ENCODE measurements at regions not wholly inside any gene's neighbourhood (a gene's known extent, or its start where the extent isn't known, plus 50 kb on each side); places are given as distances from the start of the nearest gene placed in this dataset.

- no peak for DNase-seq (ENCODE audit: low read depth in 2 of 2)
Measured at GRCh38 chr17:6325051-6325450, 109.9 kb downstream of the AIPL1 start.

GRCh38 chr17:6323626-6324356 lies 111.1 kb downstream of the AIPL1 start:
- no peak for DNase-seq (ENCODE audit: low read depth in 2 of 2)

DNA sequence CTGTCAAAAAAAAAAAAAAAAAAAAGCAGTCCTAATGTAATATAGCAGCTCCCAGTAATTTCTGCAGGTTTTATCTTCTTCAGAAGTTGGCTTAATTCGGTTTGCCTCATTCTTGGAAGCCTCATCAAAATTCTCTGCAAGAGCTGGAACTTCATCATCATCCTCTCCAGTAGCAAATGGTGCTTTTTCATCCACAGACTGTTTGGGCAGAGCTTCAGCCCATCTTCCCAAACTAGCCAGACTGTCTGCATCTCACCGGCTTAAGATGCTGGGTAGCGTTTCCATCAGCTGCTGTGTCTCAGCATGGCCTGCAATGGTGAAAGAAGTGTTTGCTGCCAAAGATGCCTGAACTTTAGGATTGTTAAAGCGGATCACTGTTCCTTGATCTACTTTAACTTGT lies 112.6 kb downstream of the AIPL1 start:
- DNase-seq (ENCODE audit: low read depth in 2 of 2), result no peak

DNA sequence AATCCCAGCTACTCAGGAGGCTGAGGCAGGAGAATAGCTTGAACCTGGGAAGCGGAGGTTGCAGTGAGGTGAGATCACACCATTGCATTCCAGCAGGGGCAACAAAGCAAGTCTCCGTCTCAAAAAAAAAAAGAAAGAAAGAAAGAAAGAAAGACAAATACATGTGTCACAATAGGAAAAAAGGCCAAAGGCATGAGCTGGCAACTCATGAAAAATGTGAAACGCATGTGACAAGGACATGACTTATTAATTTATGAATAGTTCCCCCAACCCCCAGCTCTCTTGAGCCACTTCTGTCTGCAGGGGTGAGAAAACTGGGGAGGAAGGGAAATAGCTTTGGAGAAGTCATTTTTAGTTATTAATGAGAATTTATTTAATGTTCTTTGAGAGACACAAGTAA lies 120.6 kb downstream of the AIPL1 start:
- DNase-seq (ENCODE audit: low read depth in 2 of 2), result no peak

DNA sequence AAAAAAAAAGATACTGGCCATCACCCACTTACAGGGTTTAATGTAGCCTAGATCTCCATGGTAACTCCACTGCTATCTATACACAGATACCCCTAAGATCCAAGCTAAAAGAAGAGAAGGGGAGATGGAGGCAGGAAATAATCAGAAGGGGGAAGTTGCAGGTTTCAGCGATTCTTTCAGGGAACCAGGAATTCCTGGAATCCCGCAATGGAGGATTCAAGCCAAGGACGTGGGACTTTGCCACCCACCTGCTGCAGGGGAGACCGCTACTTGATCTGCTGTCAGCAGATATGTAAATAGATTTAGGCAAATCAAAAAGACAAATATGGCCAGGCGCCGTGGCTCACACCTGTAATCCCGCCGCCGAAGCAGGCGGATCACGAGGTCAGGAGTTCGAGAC lies 121.1 kb downstream of the AIPL1 start:
- no peak for DNase-seq (ENCODE audit: low read depth in 2 of 2)

GRCh38 chr17:6306820-6307219 lies 128.1 kb downstream of the AIPL1 start:
- DNase-seq (ENCODE audit: low read depth in 2 of 2), result no peak

DNA sequence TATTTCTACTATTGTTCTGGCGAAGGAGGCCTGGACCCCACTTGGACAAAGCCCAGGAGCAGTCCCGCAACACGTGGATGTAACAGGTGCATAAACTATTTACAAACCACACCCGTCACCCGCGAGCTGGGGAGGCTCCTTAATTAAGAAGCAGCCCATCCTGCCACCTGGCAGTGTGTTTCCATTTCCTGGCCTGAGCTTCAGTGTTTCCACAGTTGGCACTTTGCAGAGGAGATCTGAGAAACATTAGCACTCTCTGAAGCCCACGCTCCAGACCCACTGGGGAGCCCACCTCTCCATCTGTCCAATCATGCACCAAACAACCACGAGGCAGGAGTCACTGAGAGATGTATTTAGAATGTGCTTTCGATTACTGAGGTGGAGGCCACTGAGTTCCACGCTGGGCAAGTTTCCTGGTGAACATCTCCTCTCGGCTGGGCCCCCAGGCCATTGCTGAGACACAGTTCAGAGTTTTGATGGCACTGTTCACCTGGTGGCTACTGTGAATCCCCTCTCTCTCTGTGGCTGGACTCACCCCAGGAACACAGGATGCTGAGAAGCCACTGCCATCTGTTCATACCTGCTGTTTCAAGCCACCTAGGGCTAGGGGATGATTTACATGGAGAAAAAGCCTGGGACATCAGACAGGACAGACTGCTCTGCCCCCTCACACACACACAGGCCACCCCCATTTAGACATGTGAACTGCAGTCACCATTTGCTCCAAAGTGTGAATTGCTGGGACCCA lies 129.1 kb downstream of the AIPL1 start:
- no peak for DNase-seq (ENCODE audit: low read depth in 2 of 2)

DNA sequence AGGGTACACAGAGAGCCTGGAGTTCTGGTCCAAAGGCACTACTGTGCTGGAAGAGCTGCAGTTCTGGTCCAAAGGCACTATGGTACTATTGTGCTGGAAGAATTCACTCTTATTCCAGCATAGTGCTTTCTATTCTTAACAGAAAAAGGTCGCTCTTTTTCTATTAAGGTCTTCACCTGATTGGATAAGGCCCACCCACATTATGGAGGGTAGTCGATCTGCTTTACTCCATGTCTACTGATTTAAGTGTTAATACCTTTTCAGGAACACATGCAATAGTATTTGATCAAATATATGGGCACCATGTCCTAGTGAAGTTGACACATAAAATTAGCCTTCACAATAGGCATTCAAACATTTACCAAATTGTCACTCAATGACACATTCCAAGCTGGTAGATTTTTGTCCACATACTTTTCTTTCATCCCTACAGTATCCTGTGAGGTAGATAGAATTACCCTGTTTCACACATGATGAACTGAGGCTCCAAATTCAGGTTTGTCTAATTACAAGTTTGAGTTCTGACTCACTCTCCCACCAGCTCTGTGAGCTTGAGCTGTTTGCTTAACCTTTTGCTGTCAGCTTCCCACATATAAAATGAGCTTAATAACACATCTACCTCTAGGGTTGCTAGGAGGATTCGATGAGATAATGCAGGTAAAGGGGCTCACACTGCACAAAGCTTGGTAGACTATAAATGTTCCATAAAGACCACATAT lies 129.9 kb downstream of the AIPL1 start:
- DNase-seq (ENCODE audit: low read depth in 2 of 2), result no peak

DNA sequence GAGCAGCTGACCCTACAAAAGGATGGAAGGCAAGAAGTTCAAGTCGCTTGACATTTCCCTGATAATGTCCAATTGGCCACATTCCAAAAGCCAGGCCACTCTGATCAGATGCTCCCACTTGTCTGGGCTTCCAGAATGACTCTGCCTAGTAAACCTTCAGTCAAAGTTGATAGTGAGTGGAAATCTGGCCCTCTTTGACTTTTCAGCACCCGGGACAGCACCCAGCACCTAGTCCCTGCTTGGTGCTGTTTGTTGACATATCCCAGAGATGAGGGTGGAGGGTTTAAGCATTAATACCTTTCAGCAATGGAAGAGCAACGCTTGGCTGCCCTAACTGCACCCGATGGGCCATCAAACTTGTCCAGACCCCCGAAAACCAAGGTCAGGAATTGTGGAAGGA lies 131.3 kb downstream of the AIPL1 start:
- DNase-seq (ENCODE audit: low read depth in 2 of 2), result peak in 1 of 2 experiments; percentile 0

- DNase-seq (ENCODE audit: low read depth in 2 of 2), result no peak
Measured at GRCh38 chr17:6299275-6299674, 135.6 kb downstream of the AIPL1 start.

- no peak for DNase-seq (ENCODE audit: low read depth in 2 of 2)
Measured at GRCh38 chr17:6297960-6298359, 137.0 kb downstream of the AIPL1 start.

DNA sequence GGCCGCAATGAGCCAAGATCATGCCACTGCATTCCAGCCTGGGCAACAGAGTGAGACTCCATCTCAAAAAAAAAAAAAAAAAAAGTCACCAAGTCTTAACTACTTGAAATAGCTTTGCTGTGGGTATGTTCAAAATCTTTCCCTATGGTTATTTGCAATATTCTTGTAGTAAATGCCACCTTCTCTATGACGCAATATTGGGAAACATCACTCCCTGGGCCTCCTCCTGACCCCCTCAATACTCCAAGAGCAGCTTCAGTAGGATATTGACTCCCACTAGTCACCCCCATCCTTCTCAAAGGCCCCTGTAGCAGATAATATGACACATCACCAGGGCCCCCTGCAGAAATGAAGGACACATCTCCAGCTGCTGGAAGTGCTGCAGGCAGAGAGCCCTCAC lies 137.8 kb downstream of the AIPL1 start:
- no peak for DNase-seq (ENCODE audit: low read depth in 2 of 2)

GRCh38 chr17:6290488-6291196 lies 144.3 kb downstream of the AIPL1 start:
- no peak for DNase-seq (ENCODE audit: low read depth in 2 of 2)

DNA sequence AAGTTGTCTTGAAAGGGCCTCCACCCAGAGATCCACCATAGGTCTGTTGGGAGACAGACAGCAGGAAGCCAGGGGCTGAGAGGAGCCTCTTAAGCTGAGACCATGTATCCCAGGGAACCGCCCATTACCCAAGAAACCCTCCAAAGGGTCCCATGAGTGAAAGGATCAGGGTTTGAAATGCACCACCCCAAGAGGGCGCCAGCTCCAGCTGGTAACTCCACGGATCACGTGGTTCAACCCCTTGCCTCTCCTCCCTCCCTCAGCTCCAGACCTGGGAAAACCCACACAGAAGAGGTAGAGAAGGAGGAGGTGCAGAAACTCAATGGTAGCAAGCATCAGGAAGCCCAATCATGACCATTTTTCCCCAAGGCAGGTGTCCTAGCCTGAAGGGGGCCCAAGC lies 148.7 kb downstream of the AIPL1 start:
- DNase-seq (ENCODE audit: low read depth in 2 of 2), result no peak

DNA sequence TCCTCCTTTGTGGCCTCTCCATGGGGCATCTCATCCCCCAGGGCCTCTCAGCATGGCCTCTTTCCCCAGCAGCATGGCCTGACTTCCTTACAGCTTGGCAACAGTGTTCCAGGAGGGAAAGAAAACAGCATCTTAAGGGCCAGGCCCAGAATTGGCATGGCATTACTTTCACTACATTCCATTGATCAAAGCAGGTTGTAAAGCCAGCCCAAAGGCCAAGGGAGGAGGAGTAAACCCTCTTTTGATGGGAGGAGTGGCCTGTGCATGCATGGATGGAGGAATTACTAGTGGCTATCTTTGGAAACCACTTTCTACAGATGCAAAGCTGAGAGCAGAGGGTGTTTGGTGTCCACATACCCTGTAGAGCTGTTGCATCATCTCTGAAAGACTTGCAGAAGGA lies 149.4 kb downstream of the AIPL1 start:
- DNase-seq (ENCODE audit: low read depth in 2 of 2), result no peak

DNA sequence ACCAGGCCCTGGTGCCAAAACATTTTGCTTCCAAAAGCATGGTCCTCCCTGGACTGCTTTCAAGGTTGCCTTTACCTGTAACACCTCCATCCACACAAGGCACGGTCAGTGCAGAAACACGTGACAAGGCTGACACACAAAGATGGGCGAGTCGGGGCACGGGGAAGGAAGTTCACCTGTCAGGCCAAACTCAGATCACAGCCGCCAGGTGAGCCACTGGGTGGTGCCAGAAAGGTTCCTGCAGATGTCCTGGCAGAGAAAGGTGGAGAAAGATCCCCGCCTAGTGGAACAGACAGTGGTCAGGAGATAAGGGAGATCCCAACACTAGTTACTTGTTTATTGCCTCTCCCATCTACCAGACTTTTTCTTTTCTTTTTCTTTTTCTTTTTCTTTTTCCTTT lies 155.3 kb downstream of the AIPL1 start:
- DNase-seq (ENCODE audit: low read depth in 2 of 2), result no peak

GRCh38 chr17:6278376-6278775 lies 156.5 kb downstream of the AIPL1 start:
- no peak for DNase-seq (ENCODE audit: low read depth in 2 of 2)

- no peak for DNase-seq (ENCODE audit: low read depth in 2 of 2)
Measured at GRCh38 chr17:6276711-6277110, 158.2 kb downstream of the AIPL1 start.

- no peak for DNase-seq (ENCODE audit: low read depth in 2 of 2)
Measured at GRCh38 chr17:6274310-6274709, 160.6 kb downstream of the AIPL1 start.

DNA sequence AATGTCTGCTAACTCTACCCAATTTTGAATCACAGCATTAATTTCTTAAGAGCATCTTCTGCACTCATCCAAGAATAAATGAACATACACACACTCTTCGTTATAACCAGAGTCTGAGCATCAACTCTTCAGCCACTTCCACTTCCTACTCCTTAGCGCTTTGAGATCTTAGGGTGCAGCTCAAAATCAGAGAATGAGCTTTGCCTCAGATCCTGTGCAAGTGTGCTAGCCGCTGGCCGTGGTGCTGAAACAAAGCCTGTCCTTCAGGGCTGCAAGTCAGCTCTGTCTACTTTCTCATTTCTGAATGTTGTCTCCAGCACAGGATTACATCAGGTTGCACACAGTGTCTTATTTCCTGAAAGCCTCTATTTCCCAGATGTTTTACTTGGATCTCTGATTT lies 165.4 kb downstream of the AIPL1 start:
- peak; percentile 5 to 10 for DNase-seq (ENCODE audit: low read depth in 2 of 2)

DNA sequence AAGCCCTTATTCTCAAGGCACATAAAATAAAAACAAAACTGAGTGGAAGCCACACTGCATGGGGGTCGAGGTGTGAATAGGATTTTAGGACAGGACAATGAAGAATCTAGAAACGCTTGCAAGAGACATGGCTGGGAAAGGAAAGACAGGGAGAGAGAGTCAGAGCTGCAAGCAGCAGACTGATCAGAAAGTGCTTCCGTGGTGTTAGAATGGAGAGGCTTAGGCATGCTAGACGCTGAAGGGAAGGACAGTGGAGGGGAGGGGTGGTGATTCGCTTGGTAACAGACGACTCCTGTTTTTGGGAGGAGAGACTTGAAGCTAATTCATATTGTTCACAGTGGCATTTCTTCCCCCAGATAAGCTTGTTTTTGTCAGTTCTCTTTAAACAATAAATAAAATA lies 173.5 kb downstream of the AIPL1 start:
- DNase-seq (ENCODE audit: low read depth in 2 of 2), result no peak

- no peak for DNase-seq (ENCODE audit: low read depth in 2 of 2)
Measured at GRCh38 chr17:6259899-6260298, 175.0 kb downstream of the AIPL1 start.

All from fibroblast of skin of left biceps (primary cell).